Tibial nerve (tissue), 4 donors: ENCODE measurements at regions not wholly inside any gene's neighbourhood (a gene's known extent, or its start where the extent isn't known, plus 50 kb on each side); places are given as distances from the start of the nearest gene placed in this dataset.

Experiments
- DNase-seq, 2 donors: peaks; one replicate each; pipeline ENCODE4 v3.0.0-alpha.2; 2019; ENCODE audit warnings: low spot score in 2 of 2
- H3K27ac ChIP-seq, 4 donors: fragments of 200-600 bp; sonication (generic) in 3 of 4; one replicate each; pipeline ENCODE4 v1.5.1; 2017 to 2019; ENCODE audit warnings: mild to moderate bottlenecking in 1 of 4
- H3K27me3 ChIP-seq, 2 donors: fragments of 200-600 bp; sonication (generic) in 1 of 2; one replicate each; pipeline versions ENCODE4 v1.5.1 to v1.6.0; 2017 to 2019
- H3K36me3 ChIP-seq, 3 donors: fragments of 200-600 bp; sonication (generic); one replicate each; pipeline ENCODE4 v1.5.1; 2018 to 2019
- H3K4me1 ChIP-seq, 4 donors: fragments of 200-600 bp; sonication (generic) in 3 of 4; one replicate each; pipeline ENCODE4 v1.5.1; 2017 to 2019
- H3K4me3 ChIP-seq, 4 donors: fragments of 200-600 bp; sonication (generic) in 3 of 4; one replicate each; pipeline ENCODE4 v1.5.1; 2017 to 2019; ENCODE audit warnings: mild to moderate bottlenecking in 1 of 4, moderate library complexity in 1 of 4
- H3K9me3 ChIP-seq, 4 donors: fragments of 200-600 bp; sonication (generic) in 3 of 4; one replicate each; pipeline ENCODE4 v1.5.1; 2017 to 2019
- EP300 ChIP-seq, 2 donors: sonication (generic); formaldehyde crosslinking; IDR thresholded peaks; one replicate each; pipeline ENCODE4 v1.6.1; 2017; ENCODE audit warnings: antibody characterized with exemption in 2 of 2, mild to moderate bottlenecking in 1 of 2
- POLR2A ChIP-seq, 2 donors: fragments of 450-650 bp; IDR thresholded peaks; one replicate each; pipeline ENCODE4 v1.6.1; 2017; ENCODE audit warnings: antibody characterized with exemption in 2 of 2, mild to moderate bottlenecking in 2 of 2, moderate library complexity in 2 of 2
- WGBS, 2 donors: methylation state at CpG; one replicate each; pipeline ENCODE4 v1.1.5; 2018; 5-methylcytosine and 5-hydroxymethylcytosine counted together
- TF ChIP-seq, protein P1 (sequence below), 5 experiments: fragments of 200-600 bp in 3 of 5; fragments of 450-650 bp in 2 of 5; sonication (generic) in 3 of 5; IDR thresholded peaks; one replicate each; pipeline ENCODE4 v1.5.1; 2016 to 2019; ENCODE audit warnings: antibody characterized with exemption in 5 of 5, mild to moderate bottlenecking in 3 of 5, moderate library complexity in 2 of 5

DNA sequence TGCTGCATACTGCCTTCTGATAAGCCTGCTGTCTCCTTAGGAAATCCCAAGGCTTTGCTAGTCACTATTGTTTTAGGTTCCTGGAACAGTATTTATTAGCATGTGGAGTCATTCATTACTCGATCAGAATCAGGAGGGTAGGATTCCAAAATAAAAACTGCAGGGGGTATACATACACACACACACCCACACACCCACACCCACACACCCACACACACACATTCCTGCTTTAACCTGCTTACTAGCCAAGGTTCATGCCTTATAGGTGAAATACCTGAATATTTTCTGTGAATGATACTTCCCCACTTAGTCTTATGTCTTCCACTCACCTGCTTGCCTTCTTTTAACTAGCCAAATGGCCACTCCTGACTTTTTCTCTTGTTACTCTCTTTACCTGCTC lies 325.1 kb downstream of the ADGRL2 start:
- no peaks in the 10 kb centered on the region for H3K36me3 ChIP-seq
- TF ChIP-seq, protein P1, sequence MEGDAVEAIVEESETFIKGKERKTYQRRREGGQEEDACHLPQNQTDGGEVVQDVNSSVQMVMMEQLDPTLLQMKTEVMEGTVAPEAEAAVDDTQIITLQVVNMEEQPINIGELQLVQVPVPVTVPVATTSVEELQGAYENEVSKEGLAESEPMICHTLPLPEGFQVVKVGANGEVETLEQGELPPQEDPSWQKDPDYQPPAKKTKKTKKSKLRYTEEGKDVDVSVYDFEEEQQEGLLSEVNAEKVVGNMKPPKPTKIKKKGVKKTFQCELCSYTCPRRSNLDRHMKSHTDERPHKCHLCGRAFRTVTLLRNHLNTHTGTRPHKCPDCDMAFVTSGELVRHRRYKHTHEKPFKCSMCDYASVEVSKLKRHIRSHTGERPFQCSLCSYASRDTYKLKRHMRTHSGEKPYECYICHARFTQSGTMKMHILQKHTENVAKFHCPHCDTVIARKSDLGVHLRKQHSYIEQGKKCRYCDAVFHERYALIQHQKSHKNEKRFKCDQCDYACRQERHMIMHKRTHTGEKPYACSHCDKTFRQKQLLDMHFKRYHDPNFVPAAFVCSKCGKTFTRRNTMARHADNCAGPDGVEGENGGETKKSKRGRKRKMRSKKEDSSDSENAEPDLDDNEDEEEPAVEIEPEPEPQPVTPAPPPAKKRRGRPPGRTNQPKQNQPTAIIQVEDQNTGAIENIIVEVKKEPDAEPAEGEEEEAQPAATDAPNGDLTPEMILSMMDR (IDR thresholded peaks at IDR 0.05): no peak
- TF ChIP-seq EP300 (IDR thresholded peaks at IDR 0.05) (no peak), POLR2A (IDR thresholded peaks at IDR 0.05) (no peak)
- H3K27me3 ChIP-seq: no peaks in the 10 kb centered on the region
- no peaks in the 10 kb centered on the region for H3K9me3 ChIP-seq
- DNase-seq: no peak
- 57 to 79% methylated on average over 1 of the region's 1 CpG for WGBS, 2 donors
- H3K4me1 ChIP-seq: no peaks in the 10 kb centered on the region
- H3K4me3 ChIP-seq: no peak overlapping the region
- H3K27ac ChIP-seq: no peak overlapping the region

DNA sequence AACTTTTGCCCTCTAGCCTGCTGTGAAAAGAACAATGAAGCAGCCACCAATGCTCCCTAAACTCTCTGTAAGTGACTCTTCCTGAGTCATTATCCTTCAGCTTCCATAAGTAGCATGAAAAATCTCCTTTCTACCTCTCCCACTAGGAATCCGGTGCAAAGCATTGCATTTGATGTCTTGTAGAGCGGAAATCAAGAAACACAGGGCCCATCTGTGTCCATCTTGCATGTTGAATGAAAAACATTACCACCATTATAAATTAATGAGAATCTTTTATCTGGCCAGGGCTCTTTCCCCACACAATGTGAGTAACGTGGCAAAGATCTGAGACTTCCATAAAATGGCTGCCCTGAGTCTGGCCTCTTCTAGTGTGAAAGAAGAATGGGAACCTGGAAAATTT lies 324.4 kb downstream of the ADGRL2 start:
- 80 to 90% methylated on average over 3 of the region's 3 CpGs for WGBS, 2 donors

DNA sequence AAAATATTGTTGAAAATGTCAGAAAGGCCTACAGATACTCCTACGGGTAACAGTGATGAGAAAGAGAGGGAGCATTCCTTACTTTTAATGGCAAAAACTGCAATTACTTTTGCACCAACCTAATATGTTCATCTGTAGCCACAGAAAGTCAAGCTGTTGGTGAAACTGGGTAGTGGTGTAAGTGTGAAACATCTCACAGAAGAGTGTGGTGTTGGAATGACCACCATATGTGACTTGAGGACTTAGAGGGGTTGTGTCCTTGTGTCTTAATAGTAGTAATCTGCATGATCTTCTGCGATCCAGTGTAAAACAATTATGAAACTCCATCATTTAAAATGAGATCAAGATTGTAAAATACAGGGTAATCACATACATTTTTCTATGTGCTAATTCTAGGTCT lies 320.7 kb downstream of the ADGRL2 start:
- Histone ChIP-seq H3K36me3 (no peaks in the 10 kb centered on the region), H3K4me1 (no peaks in the 10 kb centered on the region), H3K4me3 (no peak overlapping the region), H3K27me3 (no peaks in the 10 kb centered on the region), H3K9me3 (no peaks in the 10 kb centered on the region), H3K27ac (no peak overlapping the region)
- no peak for TF ChIP-seq EP300 (IDR thresholded peaks at IDR 0.05)
- no peak for TF ChIP-seq POLR2A (IDR thresholded peaks at IDR 0.05)
- TF ChIP-seq, protein P1 (IDR thresholded peaks at IDR 0.05): no peak
- no peak for DNase-seq
- WGBS, 2 donors: 84 to 93% methylated on average over 2 of the region's 2 CpGs

More for the DNA sequence above, 324.4 kb downstream of the ADGRL2 start:
- TF ChIP-seq EP300 (IDR thresholded peaks at IDR 0.05) (no peak), POLR2A (IDR thresholded peaks at IDR 0.05) (no peak)
- TF ChIP-seq, protein P1 (IDR thresholded peaks at IDR 0.05): no peak
- no peaks in the 10 kb centered on the region for H3K9me3 ChIP-seq
- H3K27me3 ChIP-seq: no peaks in the 10 kb centered on the region
- no peak overlapping the region for H3K4me3 ChIP-seq
- no peaks in the 10 kb centered on the region for H3K4me1 ChIP-seq
- no peaks in the 10 kb centered on the region for H3K36me3 ChIP-seq
- DNase-seq: no peak
- H3K27ac ChIP-seq: no peak overlapping the region

- H3K27me3 ChIP-seq: no peaks in the 10 kb centered on the region
- WGBS, 2 donors: 78 to 83% methylated on average over 7 of the region's 7 CpGs
Observed at GRCh38 chr1:82116105-82116504, 315.4 kb downstream of the ADGRL2 start.

GRCh38 chr1:82114887-82115286 lies 314.2 kb downstream of the ADGRL2 start:
- peaks cover 0 to 13% (median 0%) of the 10 kb centered on the region in 4 donors for H3K4me1 ChIP-seq
- no peak for DNase-seq
- H3K27me3 ChIP-seq: no peaks in the 10 kb centered on the region
- no peaks in the 10 kb centered on the region for H3K9me3 ChIP-seq
- no peak overlapping the region for H3K27ac ChIP-seq
- TF ChIP-seq, protein P1 (IDR thresholded peaks at IDR 0.05): no peak
- H3K36me3 ChIP-seq: no peaks in the 10 kb centered on the region
- no peak overlapping the region for H3K4me3 ChIP-seq
- 84 to 86% methylated on average over 4 of the region's 4 CpGs for WGBS, 2 donors

More at GRCh38 chr1:82116105-82116504, 315.4 kb downstream of the ADGRL2 start:
- TF ChIP-seq, protein P1 (IDR thresholded peaks at IDR 0.05): no peak
- TF ChIP-seq POLR2A (IDR thresholded peaks at IDR 0.05) (no peak), EP300 (IDR thresholded peaks at IDR 0.05) (no peak)
- H3K9me3 ChIP-seq: no peaks in the 10 kb centered on the region
- no peaks in the 10 kb centered on the region for H3K36me3 ChIP-seq
- DNase-seq: no peak
- no peak overlapping the region for H3K4me3 ChIP-seq
- H3K27ac ChIP-seq: no peak overlapping the region
- H3K4me1 ChIP-seq: peaks cover 0 to 2% (median 0%) of the 10 kb centered on the region in 4 donors
